GM12875 (cell line): ENCODE measurements at regions not wholly inside any gene's neighbourhood (a gene's known extent, or its start where the extent isn't known, plus 50 kb on each side); places are given as distances from the start of the nearest gene placed in this dataset.

Experiments
- H3K4me3 ChIP-seq: one replicate; pipeline ENCODE4 v1.5.1; 2011; ENCODE audit warnings: low read depth, low read length, control low read depth
- CTCF ChIP-seq: IDR thresholded peaks from 2 replicates; pipeline ENCODE4 v1.5.1; 2011; ENCODE audit warnings: low read depth, mild to moderate bottlenecking, control low read depth, inconsistent platforms, low read length, moderate library complexity, borderline replicate concordance; ENCODE audit not compliant: insufficient read depth

GRCh38 chr3:147189016-147189415, 217.3 kb downstream of the ZIC4 start:
- no peak overlapping the region for H3K4me3 ChIP-seq
- TF ChIP-seq CTCF = no peak

GRCh38 chr3:147187687-147188086, 218.7 kb downstream of the ZIC4 start:
- H3K4me3 ChIP-seq = no peak overlapping the region
- no peak for TF ChIP-seq CTCF

DNA sequence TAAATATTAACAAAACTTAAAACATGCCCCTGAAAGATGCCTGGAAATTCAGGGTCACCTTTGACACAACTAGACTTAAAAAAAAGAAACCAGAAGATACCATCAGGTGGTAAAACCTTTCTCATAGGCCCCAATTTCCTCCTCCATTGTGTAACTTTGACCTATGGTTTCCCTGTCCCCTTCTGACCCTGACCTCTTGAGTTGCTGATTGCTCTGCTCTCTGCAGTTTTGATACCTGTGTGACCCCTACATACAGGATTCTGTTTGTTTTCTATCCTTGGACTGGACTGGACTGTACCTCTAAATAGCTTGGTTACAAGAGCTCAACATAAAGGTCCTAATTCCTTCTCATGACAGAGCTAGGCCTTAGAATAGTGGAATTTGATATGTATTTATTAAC, 220.6 kb downstream of the ZIC4 start:
- no peak for TF ChIP-seq CTCF

GRCh38 chr3:147184794-147185193, 221.5 kb downstream of the ZIC4 start:
- TF ChIP-seq CTCF = no peak

More for the DNA sequence above, 220.6 kb downstream of the ZIC4 start:
- H3K4me3 ChIP-seq = no peak overlapping the region

GRCh38 chr3:147173257-147173656, 233.1 kb downstream of the ZIC4 start:
- TF ChIP-seq CTCF = no peak
- no peak overlapping the region for H3K4me3 ChIP-seq

More at GRCh38 chr3:147184794-147185193, 221.5 kb downstream of the ZIC4 start:
- H3K4me3 ChIP-seq = no peak overlapping the region

- no peak for TF ChIP-seq CTCF
- no peak overlapping the region for H3K4me3 ChIP-seq
Measured at GRCh38 chr3:147162743-147163142, 243.6 kb downstream of the ZIC4 start.

DNA sequence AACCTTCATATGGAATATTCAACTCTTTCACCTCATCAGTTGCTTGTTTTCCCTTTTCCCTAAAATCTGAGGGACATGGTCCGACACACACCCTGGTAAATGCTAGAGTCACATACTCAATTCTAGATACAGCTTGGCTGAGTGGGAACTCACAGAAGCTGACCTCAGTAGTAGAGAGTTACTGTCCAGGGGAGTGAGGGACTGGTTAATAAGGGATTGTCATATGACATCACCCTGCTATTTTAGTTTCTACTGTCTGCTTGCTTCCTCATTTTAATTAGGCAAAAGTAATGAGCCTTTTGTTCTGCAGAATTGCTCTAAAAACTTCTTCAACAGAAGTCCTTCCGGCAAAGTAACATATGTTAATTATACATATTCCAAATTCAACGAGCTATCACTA, 244.5 kb downstream of the ZIC4 start:
- H3K4me3 ChIP-seq = no peak overlapping the region
- no peak for TF ChIP-seq CTCF
